Right lobe of liver (tissue), 6 donors: ENCODE measurements at regions not wholly inside any gene's neighbourhood (a gene's known extent, or its start where the extent isn't known, plus 50 kb on each side); places are given as distances from the start of the nearest gene placed in this dataset.
"Not testable (repeated sequence)": the region's sequence is repeated elsewhere in the genome, so short reads cannot be mapped to it uniquely, and the experiment has no call there.

Source experiments
- ATAC-seq, 4 donors: fragments of 200-7000 bp; cut with Tn5 transposase; one replicate each; pipeline ENCODE4 v1.9.1; 2020; ENCODE audit warnings: mild to moderate bottlenecking in 4 of 4, moderate library complexity in 4 of 4
- DNase-seq, 3 donors: peaks; one replicate each; pipeline ENCODE4 v3.0.0-alpha.2; 2020
- H3K27ac ChIP-seq, 3 donors: fragments of 200-600 bp; one replicate each; pipeline ENCODE4 v1.8.0; 2022
- H3K27me3 ChIP-seq, 2 donors: fragments of 200-600 bp; one replicate each; pipeline ENCODE4 v1.8.0; 2022
- H3K36me3 ChIP-seq, 4 donors: fragments of 200-600 bp; sonication (generic) in 1 of 4; one replicate each; pipeline versions ENCODE4 v1.5.1 to v1.8.0; 2017 to 2022; ENCODE audit warnings: control low read depth in 1 of 4
- H3K4me1 ChIP-seq, 4 donors: fragments of 200-600 bp; sonication (generic) in 1 of 4; one replicate each; pipeline versions ENCODE4 v1.5.1 to v1.8.0; 2017 to 2022; ENCODE audit warnings: control low read depth in 1 of 4
- H3K4me3 ChIP-seq, 3 donors: fragments of 200-600 bp; one replicate each; pipeline ENCODE4 v1.8.0; 2022
- H3K9me3 ChIP-seq, 4 donors: fragments of 200-600 bp; sonication (generic) in 1 of 4; one replicate each; pipeline versions ENCODE4 v1.5.1 to v1.8.0; 2017 to 2022; ENCODE audit warnings: control low read depth in 1 of 4
- CTCF ChIP-seq, 4 donors: fragments of 200-600 bp in 3 of 4; fragments of 450-650 bp in 1 of 4; IDR thresholded peaks; one replicate each; pipeline versions ENCODE4 v1.5.1 to v1.8.0; 2016 to 2022; ENCODE audit warnings: antibody characterized with exemption in 4 of 4, mild to moderate bottlenecking in 2 of 4
- POLR2A ChIP-seq: fragments of 450-650 bp; IDR thresholded peaks from one replicate; pipeline ENCODE4 v1.6.1; 2017; ENCODE audit warnings: antibody characterized with exemption, mild to moderate bottlenecking
- WGBS: methylation state at CpG from one replicate; pipeline ENCODE4 v1.1.6; 2018; ENCODE audit warnings: low coverage, low lambda C conversion rate; ENCODE audit not compliant: insufficient coverage; ENCODE audit errors: missing lambda C conversion rate; 5-methylcytosine and 5-hydroxymethylcytosine counted together
- intact Hi-C, 2 donors: fragments of 100-400 bp; cut with DNase I; formaldehyde crosslinking; loops; one replicate each; pipeline versions ENCODE4 v1.11.2 to v1.14.1; 2022
- donor health status: DM: no; HTN: yes; CAD: no.
- donor health status: DM: no; HTN: no; CAD: no.
- donor health status: DM: no; HTN: no; CAD: no.
- donor health status: DM: no; HTN: yes; CAD: no.
- donor health status: DM: no; HTN: yes; CAD: no.

- WGBS = 62% methylated on average over 3 of the region's 3 CpGs
Observed at GRCh38 chr13:47696674-47697073, 304.4 kb downstream of the SUCLA2 start.

GRCh38 chr13:47687577-47687976 lies 313.5 kb downstream of the SUCLA2 start:
- Histone ChIP-seq H3K27me3 (no peaks in the 10 kb centered on the region), H3K36me3 (no peaks in the 10 kb centered on the region), H3K27ac (no peak overlapping the region), H3K4me1 (no peaks in the 10 kb centered on the region), H3K4me3 (no peak overlapping the region), H3K9me3 (no peaks in the 10 kb centered on the region)
- ATAC-seq (no peak), DNase-seq (no peak)
- intact Hi-C loops = no loop called here
- 40% methylated on average over 2 of the region's 2 CpGs for WGBS
- TF ChIP-seq POLR2A = no peak
- no peak for TF ChIP-seq CTCF (IDR thresholded peaks at IDR 0.05)

More at GRCh38 chr13:47696674-47697073, 304.4 kb downstream of the SUCLA2 start:
- ATAC-seq = no peak
- no peak overlapping the region for H3K27ac ChIP-seq
- H3K27me3 ChIP-seq = no peaks in the 10 kb centered on the region
- no peak for TF ChIP-seq CTCF (IDR thresholded peaks at IDR 0.05)
- no peak for TF ChIP-seq POLR2A
- intact Hi-C loops = no loop called here
- DNase-seq = no peak
- no peaks in the 10 kb centered on the region for H3K4me1 ChIP-seq
- H3K4me3 ChIP-seq = no peak overlapping the region
- no peaks in the 10 kb centered on the region for H3K36me3 ChIP-seq
- H3K9me3 ChIP-seq = no peaks in the 10 kb centered on the region

- H3K27ac ChIP-seq, H3K27me3 ChIP-seq, intact Hi-C loops, ATAC-seq, H3K4me3 ChIP-seq, DNase-seq, H3K4me1 ChIP-seq, H3K9me3 ChIP-seq, H3K36me3 ChIP-seq: not testable (repeated sequence)
- WGBS = 83% methylated on average over 2 of the region's 2 CpGs
Observed at GRCh38 chr13:47685156-47685555, 315.9 kb downstream of the SUCLA2 start.

GRCh38 chr13:47680748-47681147 lies 320.3 kb downstream of the SUCLA2 start:
- no peak overlapping the region for H3K4me3 ChIP-seq
- H3K4me1 ChIP-seq = no peaks in the 10 kb centered on the region
- no peaks in the 10 kb centered on the region for H3K36me3 ChIP-seq
- DNase-seq (no peak), ATAC-seq (no peak)
- H3K9me3 ChIP-seq = no peaks in the 10 kb centered on the region
- no peak for TF ChIP-seq POLR2A
- TF ChIP-seq CTCF (IDR thresholded peaks at IDR 0.05) = no peak
- WGBS = 63% methylated on average over 2 of the region's 2 CpGs
- intact Hi-C loops = no loop called here
- no peaks in the 10 kb centered on the region for H3K27me3 ChIP-seq
- H3K27ac ChIP-seq = no peak overlapping the region

- no peaks in the 10 kb centered on the region for H3K4me1 ChIP-seq
- H3K27ac ChIP-seq = no peak overlapping the region
- H3K36me3 ChIP-seq = no peaks in the 10 kb centered on the region
- WGBS = 27% methylated on average over 1 of the region's 1 CpG
- intact Hi-C loops = no loop called here
- ATAC-seq (no peak), DNase-seq (no peak)
- TF ChIP-seq POLR2A (no peak), CTCF (IDR thresholded peaks at IDR 0.05) (no peak)
- no peaks in the 10 kb centered on the region for H3K27me3 ChIP-seq
- no peak overlapping the region for H3K4me3 ChIP-seq
- no peaks in the 10 kb centered on the region for H3K9me3 ChIP-seq
Observed at GRCh38 chr13:47679401-47679800, 321.7 kb downstream of the SUCLA2 start.
